HG02973 (cell line): ENCODE measurements at regions not wholly inside any gene's neighbourhood (a gene's known extent, or its start where the extent isn't known, plus 50 kb on each side); places are given as distances from the start of the nearest gene placed in this dataset.

ENCODE experiments used
- ATAC-seq: cut with Tn5 transposase; IDR thresholded peaks from one replicate; pipeline ENCODE4 v1.9.1; 2021; ENCODE audit warnings: moderate library complexity; ENCODE audit not compliant: unreplicated experiment

- ATAC-seq: no peak
Observed at GRCh38 chr12:58349161-58349560, 407.8 kb downstream of the ATP23 start.

- ATAC-seq: no peak
Observed at GRCh38 chr12:58356794-58357193, 415.4 kb downstream of the ATP23 start.

- ATAC-seq: no peak
Observed at GRCh38 chr12:58357511-58357910, 416.1 kb downstream of the ATP23 start.

- ATAC-seq: no peak
Observed at GRCh38 chr12:58358369-58358768, 417.0 kb downstream of the ATP23 start.

GRCh38 chr12:58359084-58359483, 417.7 kb downstream of the ATP23 start:
- no peak for ATAC-seq

- ATAC-seq: no peak
Observed at GRCh38 chr12:58361056-58361455, 419.7 kb downstream of the ATP23 start.

GRCh38 chr12:58363971-58364370, 422.6 kb downstream of the ATP23 start:
- no peak for ATAC-seq

- no peak for ATAC-seq
Observed at GRCh38 chr12:58364389-58365086, 423.2 kb downstream of the ATP23 start.

- no peak for ATAC-seq
Observed at GRCh38 chr12:58365087-58365390, 423.7 kb downstream of the ATP23 start.

- ATAC-seq: no peak
Observed at GRCh38 chr12:58367041-58367440, 425.7 kb downstream of the ATP23 start.

GRCh38 chr12:58368001-58368400, 426.6 kb downstream of the ATP23 start:
- no peak for ATAC-seq

- ATAC-seq: no peak
Observed at GRCh38 chr12:58369576-58369975, 428.2 kb downstream of the ATP23 start.

- ATAC-seq: peak; percentile 79
Observed at GRCh38 chr12:58372298-58372697, 430.9 kb downstream of the ATP23 start.

GRCh38 chr12:58378028-58378427, 436.7 kb downstream of the ATP23 start:
- ATAC-seq: no peak

GRCh38 chr12:58381546-58381945, 440.2 kb downstream of the ATP23 start:
- ATAC-seq: no peak

- no peak for ATAC-seq
Observed at GRCh38 chr12:58384196-58384595, 442.8 kb downstream of the ATP23 start.

GRCh38 chr12:58386136-58386535, 444.8 kb downstream of the ATP23 start:
- no peak for ATAC-seq

GRCh38 chr12:58387199-58387598, 445.8 kb downstream of the ATP23 start:
- ATAC-seq: no peak

GRCh38 chr12:58388261-58388660, 446.9 kb downstream of the ATP23 start:
- ATAC-seq: no peak

- no peak for ATAC-seq
Observed at GRCh38 chr12:58393152-58393551, 451.8 kb downstream of the ATP23 start.

- ATAC-seq: no peak
Observed at GRCh38 chr12:58395056-58395455, 453.7 kb downstream of the ATP23 start.

- no peak for ATAC-seq
Observed at GRCh38 chr12:58395470-58395869, 454.1 kb downstream of the ATP23 start.

- no peak for ATAC-seq
Observed at GRCh38 chr12:58396239-58396638, 454.9 kb downstream of the ATP23 start.
